H1 (cell line): ENCODE measurements at regions not wholly inside any gene's neighbourhood (a gene's known extent, or its start where the extent isn't known, plus 50 kb on each side); places are given as distances from the start of the nearest gene placed in this dataset.
A peak's percentile ranks its signal among the peaks of the same experiment; 100 is the strongest.

ENCODE experiments used
- CTCF ChIA-PET: fragments of 300-600 bp; sonication (Branson Sonifier 250); formaldehyde crosslinking; loops from one replicate; lab custom pipeline; 2021; ENCODE audit not compliant: partially characterized antibody; lab: Charles Lee
- POLR2A ChIA-PET: fragments of 300-600 bp; sonication (Branson Sonifier 250); formaldehyde crosslinking; loops from one replicate; lab custom pipeline; 2021; ENCODE audit warnings: inconsistent platforms; ENCODE audit not compliant: partially characterized antibody; lab: Charles Lee
- DNase-seq, 2 experiments: peaks; one replicate each; pipeline versions ENCODE4 v3.0.0 to v3.0.0-alpha.2; 2010 to 2022; ENCODE audit warnings: low spot score in 2 of 2, low read depth in 1 of 2, mixed read lengths in 1 of 2
- FAIRE-seq: peaks from 2 replicates; lab custom pipeline; 2011; peaks lifted over from hg19 to GRCh38; lab: Jason Lieb, UNC
- H2AFZ ChIP-seq: 2 replicates; pipeline ENCODE4 v1.8.1; 2012; ENCODE audit warnings: low read length, inconsistent platforms
- H2AK5ac ChIP-seq: 2 replicates; pipeline ENCODE4 v1.6.1; 2013; ENCODE audit warnings: low read depth, low read length
- H2BK120ac ChIP-seq: replicated peaks from 2 replicates; pipeline ENCODE3; 2013; ENCODE audit warnings: low read depth, low read length, inconsistent platforms
- H2BK12ac ChIP-seq: 2 replicates; pipeline ENCODE4 v1.6.1; 2013; ENCODE audit warnings: low read depth, low read length
- H2BK15ac ChIP-seq: 2 replicates; pipeline ENCODE4 v1.6.1; 2013; ENCODE audit warnings: low read length
- H2BK20ac ChIP-seq: 2 replicates; pipeline ENCODE4 v1.6.1; 2013; ENCODE audit warnings: low read length
- H2BK5ac ChIP-seq: 2 replicates; pipeline ENCODE4 v1.6.1; 2013; ENCODE audit warnings: low read depth, low read length
- H3K14ac ChIP-seq: 2 replicates; pipeline ENCODE4 v1.6.1; 2013; ENCODE audit warnings: inconsistent platforms; ENCODE audit not compliant: insufficient read length
- H3K18ac ChIP-seq: 2 replicates; pipeline ENCODE4 v1.6.1; 2013; ENCODE audit warnings: low read length; ENCODE audit errors: extremely low read depth
- H3K23ac ChIP-seq: 2 replicates; pipeline ENCODE4 v1.6.1; 2013; ENCODE audit warnings: inconsistent platforms; ENCODE audit not compliant: insufficient read length
- H3K23me2 ChIP-seq: 2 replicates; pipeline ENCODE4 v1.6.1; 2013; ENCODE audit warnings: low read depth, low read length
- H3K27ac ChIP-seq: 2 replicates; pipeline ENCODE4 v1.6.1; 2011; ENCODE audit warnings: low read depth, low read length, inconsistent platforms
- H3K27me3 ChIP-seq, 4 experiments: replicated peaks in 1 of 4; 1 replicate in 1 of 4; 2 replicates in 3 of 4; pipeline versions ENCODE4 v1.6.1 to v1.8.1; 2011 to 2013; ENCODE audit warnings: low read length in 3 of 4, mild to moderate bottlenecking in 3 of 4, inconsistent platforms in 2 of 4, mixed read lengths in 2 of 4, moderate library complexity in 1 of 4; ENCODE audit not compliant: control insufficient read depth in 3 of 4, insufficient read depth in 3 of 4; ENCODE audit errors: extremely low read depth in 1 of 4
- H3K36me3 ChIP-seq, 4 experiments: 2 replicates each; pipeline versions ENCODE4 v1.6.1 to v1.8.1; 2011 to 2013; ENCODE audit warnings: mild to moderate bottlenecking in 4 of 4, low read length in 3 of 4, moderate library complexity in 2 of 4, control low read depth in 1 of 4, inconsistent platforms in 1 of 4; ENCODE audit not compliant: insufficient read depth in 4 of 4, control insufficient read depth in 2 of 4
- H3K4ac ChIP-seq: replicated peaks from 2 replicates; pipeline ENCODE3; 2013; ENCODE audit warnings: low read length, low read depth, mixed read lengths, inconsistent platforms; ENCODE audit not compliant: insufficient read length
- H3K4me1 ChIP-seq, 4 experiments: replicated peaks in 1 of 4; 1 replicate in 1 of 4; 2 replicates in 3 of 4; pipeline versions ENCODE4 v1.6.1 to v1.8.1; 2011 to 2013; ENCODE audit warnings: low read length in 3 of 4, inconsistent platforms in 2 of 4, mixed read lengths in 1 of 4; ENCODE audit not compliant: insufficient read depth in 4 of 4, control insufficient read depth in 3 of 4
- H3K4me2 ChIP-seq, 2 experiments: 2 replicates each; pipeline versions ENCODE4 v1.6.1 to v1.8.1; 2011 to 2013; ENCODE audit warnings: low read depth in 2 of 2, low read length in 2 of 2, control low read depth in 1 of 2, inconsistent platforms in 1 of 2, mild to moderate bottlenecking in 1 of 2; ENCODE audit not compliant: insufficient read depth in 1 of 2
- H3K4me3 ChIP-seq, 4 experiments: fragments of 200-600, 300-600 bp in 1 of 4; sonication (generic), shearing (Covaris generic), sonication (Bioruptor Twin) in 1 of 4; 2 replicates each; pipeline versions ENCODE4 v1.5.1 to v1.8.1; 2011 to 2016; ENCODE audit warnings: low read length in 4 of 4, low read depth in 3 of 4, control low read depth in 2 of 4, inconsistent platforms in 2 of 4, mild to moderate bottlenecking in 2 of 4, mixed read lengths in 1 of 4, moderate library complexity in 1 of 4; ENCODE audit not compliant: insufficient read depth in 2 of 4; ENCODE audit errors: extremely low read depth in 1 of 4
- H3K56ac ChIP-seq: replicated peaks from 2 replicates; pipeline ENCODE3; 2013; ENCODE audit warnings: low read depth, mild to moderate bottlenecking, mixed read lengths, low read length, inconsistent platforms; ENCODE audit not compliant: insufficient read length
- H3K79me1 ChIP-seq: 2 replicates; pipeline ENCODE4 v1.6.1; 2013; ENCODE audit warnings: low read depth, low read length, control low read depth
- H3K79me2 ChIP-seq, 2 experiments: 2 replicates each; pipeline versions ENCODE4 v1.6.1 to v1.8.1; 2012 to 2013; ENCODE audit warnings: low read length in 2 of 2, mild to moderate bottlenecking in 2 of 2, inconsistent platforms in 1 of 2; ENCODE audit not compliant: insufficient read depth in 2 of 2, control insufficient read depth in 1 of 2
- H3K9ac ChIP-seq, 4 experiments: replicated peaks in 1 of 4; 1 replicate in 1 of 4; 2 replicates in 3 of 4; pipeline versions ENCODE4 v1.6.1 to v1.8.1; 2011 to 2013; ENCODE audit warnings: low read depth in 3 of 4, low read length in 3 of 4, control low read depth in 2 of 4, mild to moderate bottlenecking in 2 of 4, moderate library complexity in 2 of 4, inconsistent platforms in 1 of 4; ENCODE audit errors: extremely low read depth in 1 of 4
- H3K9me3 ChIP-seq, 2 experiments: 2 replicates each; pipeline versions ENCODE4 v1.6.1 to v1.8.1; 2012 to 2013; ENCODE audit warnings: mild to moderate bottlenecking in 2 of 2, moderate library complexity in 2 of 2, control low read depth in 1 of 2, inconsistent platforms in 1 of 2, low read depth in 1 of 2, low read length in 1 of 2, mixed read lengths in 1 of 2; ENCODE audit not compliant: insufficient read depth in 2 of 2
- H4K20me1 ChIP-seq, 2 experiments: replicated peaks in 1 of 2; 2 replicates each; pipeline versions ENCODE3 to v1.8.1; 2011 to 2013; ENCODE audit warnings: inconsistent platforms in 2 of 2, low read length in 2 of 2, mild to moderate bottlenecking in 1 of 2; ENCODE audit not compliant: insufficient read depth in 2 of 2, control insufficient read depth in 1 of 2
- H4K5ac ChIP-seq: 2 replicates; pipeline ENCODE4 v1.6.1; 2013; ENCODE audit warnings: low read length, low read depth, mixed read lengths, inconsistent platforms; ENCODE audit not compliant: insufficient read length
- H4K8ac ChIP-seq: 2 replicates; pipeline ENCODE4 v1.8.0; 2013; ENCODE audit warnings: mild to moderate bottlenecking, moderate library complexity, low read length, inconsistent platforms; ENCODE audit not compliant: insufficient read depth; ENCODE audit errors: extremely low read depth
- H4K91ac ChIP-seq: replicated peaks from 2 replicates; pipeline ENCODE3; 2013; ENCODE audit warnings: low read length, mixed read lengths, inconsistent platforms; ENCODE audit not compliant: insufficient read length
- CBX8 ChIP-seq: fragments of 300-800, 300-1000 bp; sonication (generic); IDR thresholded peaks from 2 replicates; pipeline ENCODE4 v1.7.1; 2016; ENCODE audit warnings: low read depth, low read length, borderline replicate concordance
- CEBPB ChIP-seq: IDR thresholded peaks from 2 replicates; pipeline ENCODE4 v1.6.1; 2012; ENCODE audit warnings: low read depth, low read length
- CHD1 ChIP-seq: IDR thresholded peaks from 2 replicates; pipeline ENCODE4 v1.6.1; 2012; ENCODE audit warnings: low read depth, low read length, improper control_type of control experiment
- EP300 ChIP-seq, 2 experiments: IDR thresholded peaks; 1 replicate in 1 of 2; 2 replicates in 1 of 2; pipeline ENCODE4 v1.6.1; 2011 to 2012; ENCODE audit warnings: low read depth in 2 of 2, low read length in 2 of 2, mild to moderate bottlenecking in 2 of 2, borderline replicate concordance in 1 of 2, inconsistent platforms in 1 of 2, moderate library complexity in 1 of 2
- FOSL1 ChIP-seq: IDR thresholded peaks from 2 replicates; pipeline ENCODE4 v1.6.1; 2011; ENCODE audit warnings: mild to moderate bottlenecking, low read depth, low read length, moderate library complexity; ENCODE audit not compliant: insufficient read depth
- GABPA ChIP-seq: IDR thresholded peaks from 2 replicates; pipeline ENCODE4 v1.6.1; 2011; ENCODE audit warnings: mild to moderate bottlenecking, low read length, moderate library complexity, borderline replicate concordance; ENCODE audit not compliant: insufficient read depth
- HDAC6 ChIP-seq: IDR thresholded peaks from one replicate; pipeline ENCODE4 v1.7.1; 2012; ENCODE audit warnings: low read depth, mild to moderate bottlenecking, inconsistent platforms, low read length, moderate library complexity
- KDM4A ChIP-seq: IDR thresholded peaks from one replicate; pipeline ENCODE4 v1.7.1; 2012; ENCODE audit warnings: low read depth, mild to moderate bottlenecking, moderate library complexity, low read length, inconsistent platforms; ENCODE audit not compliant: severe bottlenecking
- KDM5A ChIP-seq: fragments of 200-600 bp; IDR thresholded peaks from 2 replicates; pipeline ENCODE4 v1.7.1; 2012; ENCODE audit warnings: mild to moderate bottlenecking, low read length, inconsistent platforms, mixed read lengths
- POLR2AphosphoS5 ChIP-seq: IDR thresholded peaks from 2 replicates; pipeline ENCODE4 v1.6.1; 2011; ENCODE audit warnings: low read depth, low read length
- RAD21 ChIP-seq, 2 experiments: IDR thresholded peaks in 1 of 2; conservative IDR thresholded peaks in 1 of 2; 2 replicates each; pipeline ENCODE4 v1.6.1; 2011; ENCODE audit warnings: low read depth in 2 of 2, low read length in 2 of 2, improper control_type of control experiment in 1 of 2, inconsistent platforms in 1 of 2, mild to moderate bottlenecking in 1 of 2, moderate library complexity in 1 of 2
- SP1 ChIP-seq: IDR thresholded peaks from 2 replicates; pipeline ENCODE4 v1.6.1; 2011; ENCODE audit warnings: low read depth, low read length
- SRF ChIP-seq: IDR thresholded peaks from 2 replicates; pipeline ENCODE4 v1.6.1; 2011; ENCODE audit warnings: mild to moderate bottlenecking, low read depth, low read length, moderate library complexity
- WGBS, 2 experiments: shearing (Covaris generic) in 1 of 2; methylation state at CpG; one replicate each; pipeline versions ENCODE4 v1.1.6 to v1.1.7; 2013 to 2015; ENCODE audit warnings: low lambda C conversion rate in 2 of 2, mixed read lengths in 2 of 2, inconsistent platforms in 1 of 2, low coverage in 1 of 2, missing lambda C conversion rate in 1 of 2; ENCODE audit not compliant: insufficient replicate concordance in 2 of 2, insufficient coverage in 1 of 2, insufficient read length in 1 of 2; ENCODE audit errors: extremely low coverage in 1 of 2, missing lambda C conversion rate in 1 of 2; 5-methylcytosine and 5-hydroxymethylcytosine counted together
- TF ChIP-seq, protein P1 (sequence below): IDR thresholded peaks from 2 replicates; pipeline ENCODE4 v1.6.1; 2012; ENCODE audit warnings: inconsistent platforms

DNA sequence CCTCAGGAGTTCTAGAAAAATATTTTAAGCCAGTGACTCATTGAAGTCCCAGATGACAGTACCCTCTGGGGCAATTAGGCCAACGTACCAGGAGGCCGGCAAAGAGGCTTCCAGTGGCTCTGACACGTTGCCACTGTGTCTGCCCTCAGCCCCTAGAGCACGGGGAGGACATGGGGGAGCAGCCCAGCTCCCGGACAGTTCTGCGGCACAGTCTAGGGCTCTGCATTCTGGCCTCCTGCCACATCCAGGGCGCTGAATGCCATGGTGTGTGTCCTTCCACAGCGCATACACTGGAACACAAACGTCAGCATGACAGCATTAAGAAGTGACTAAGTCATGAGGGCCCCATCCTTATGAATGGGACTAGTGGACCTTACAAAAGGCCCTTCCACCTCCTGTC lies 156.2 kb downstream of the RNASET2 start:
- CTCF ChIA-PET = no interaction called here
- TF ChIP-seq SRF = no peak
- TF ChIP-seq FOSL1 = no peak
- no peak for TF ChIP-seq KDM4A
- TF ChIP-seq GABPA = no peak
- TF ChIP-seq, protein P1, sequence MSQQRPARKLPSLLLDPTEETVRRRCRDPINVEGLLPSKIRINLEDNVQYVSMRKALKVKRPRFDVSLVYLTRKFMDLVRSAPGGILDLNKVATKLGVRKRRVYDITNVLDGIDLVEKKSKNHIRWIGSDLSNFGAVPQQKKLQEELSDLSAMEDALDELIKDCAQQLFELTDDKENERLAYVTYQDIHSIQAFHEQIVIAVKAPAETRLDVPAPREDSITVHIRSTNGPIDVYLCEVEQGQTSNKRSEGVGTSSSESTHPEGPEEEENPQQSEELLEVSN = no peak
- TF ChIP-seq HDAC6 = no peak
- TF ChIP-seq POLR2AphosphoS5 = no peak
- TF ChIP-seq RAD21 (IDR thresholded peaks at IDR 0.05 in 1 of 2, conservative IDR thresholded peaks at IDR 0.05 in 1 of 2; ENCODE audit: low read depth in 2 of 2, low read length in 2 of 2) = no peak
- TF ChIP-seq CHD1 = no peak
- TF ChIP-seq EP300 (IDR thresholded peaks at IDR 0.05; ENCODE audit: borderline replicate concordance in 1 of 2, low read depth in 2 of 2, low read length in 2 of 2) = no peak
- TF ChIP-seq SP1 = no peak
- no peak for TF ChIP-seq CEBPB
- no peak for TF ChIP-seq CBX8
- no peak for TF ChIP-seq KDM5A

More for the DNA sequence above, 156.2 kb downstream of the RNASET2 start:
- Histone ChIP-seq H3K9ac (no peak overlapping the region), H2BK20ac (no peak overlapping the region), H2BK12ac (peak overlapping the region; percentile 31; the same call in 1 of the 2 replicates), H2BK120ac (no peak overlapping the region), H3K79me2 (no peaks in the 10 kb centered on the region), H4K5ac (no peak overlapping the region), H3K9me3 (no peaks in the 10 kb centered on the region), H3K27me3 (no peaks in the 10 kb centered on the region), H3K4me3 (no peak overlapping the region), H2AFZ (no peak overlapping the region), H3K27ac (no peak overlapping the region), H3K18ac (no peak overlapping the region), H4K20me1 (no peaks in the 10 kb centered on the region), H3K4ac (no peak overlapping the region), H3K4me1 (peaks cover 0 to 2% (median 0%) of the 10 kb centered on the region in 4 experiments; a peak in 1 of 7 replicates), H3K4me2 (no peak overlapping the region), H3K14ac (no peak overlapping the region), H2AK5ac (no peak overlapping the region), H4K91ac (no peak overlapping the region), H3K23me2 (no peaks in the 10 kb centered on the region), H3K56ac (no peak overlapping the region), H4K8ac (no peak overlapping the region), H3K36me3 (no peaks in the 10 kb centered on the region), H3K23ac (no peak overlapping the region), H2BK15ac (no peak overlapping the region), H2BK5ac (no peak overlapping the region), H3K79me1 (no peaks in the 10 kb centered on the region)
- DNase-seq (peak in 1 of 2 experiments; percentile 39), FAIRE-seq (no peak)
- WGBS, 2 experiments = 86% methylated on average over 9 of the region's 9 CpGs; no CpG with 5 or more reads in 1 of the 2 experiments
- POLR2A ChIA-PET = interaction anchor here (1.0 kb wide), 1 partner anchor 12 kb away, joined by 4 read pairs; no protein-coding TSS in a partner anchor
